Liver (tissue), 8 donors: ENCODE measurements at regions not wholly inside any gene's neighbourhood (a gene's known extent, or its start where the extent isn't known, plus 50 kb on each side); places are given as distances from the start of the nearest gene placed in this dataset.

ENCODE experiments used
- DNase-seq: peaks from one replicate; pipeline ENCODE4 v3.0.0-alpha.2; 2017; ENCODE audit warnings: low spot score
- H3K27ac ChIP-seq, 2 donors: one replicate each; pipeline ENCODE4 v1.7.0; 2013; ENCODE audit warnings: inconsistent platforms in 2 of 2, low read length in 2 of 2, control low read depth in 1 of 2, low read depth in 1 of 2, mild to moderate bottlenecking in 1 of 2
- H3K27me3 ChIP-seq, 4 donors: one replicate each; pipeline versions ENCODE4 v1.6.1 to v1.7.0; 2013; ENCODE audit warnings: low read length in 3 of 4, inconsistent platforms in 1 of 4, mild to moderate bottlenecking in 1 of 4, moderate library complexity in 1 of 4; ENCODE audit not compliant: control insufficient read depth in 4 of 4, insufficient read depth in 4 of 4
- H3K36me3 ChIP-seq, 4 donors: one replicate each; pipeline versions ENCODE4 v1.6.1 to v1.7.0; 2013; ENCODE audit warnings: low read length in 3 of 4, mild to moderate bottlenecking in 3 of 4, low read depth in 1 of 4, moderate library complexity in 1 of 4; ENCODE audit not compliant: control insufficient read depth in 4 of 4, insufficient read depth in 3 of 4
- H3K4me1 ChIP-seq, 4 donors: one replicate each; pipeline versions ENCODE4 v1.6.1 to v1.7.0; 2013; ENCODE audit warnings: low read length in 3 of 4, mild to moderate bottlenecking in 3 of 4, moderate library complexity in 1 of 4; ENCODE audit not compliant: control insufficient read depth in 4 of 4, insufficient read depth in 4 of 4
- H3K4me3 ChIP-seq, 3 donors: one replicate each; pipeline versions ENCODE4 v1.6.1 to v1.7.0; 2013; ENCODE audit warnings: low read length in 3 of 3, control low read depth in 1 of 3, low read depth in 1 of 3, mild to moderate bottlenecking in 1 of 3
- H3K9ac ChIP-seq, 2 donors: one replicate each; pipeline ENCODE4 v1.7.0; 2013; ENCODE audit warnings: low read length in 2 of 2, mild to moderate bottlenecking in 2 of 2, moderate library complexity in 2 of 2, control low read depth in 1 of 2, low read depth in 1 of 2
- H3K9me3 ChIP-seq, 4 donors: one replicate each; pipeline versions ENCODE4 v1.6.1 to v1.7.0; 2013; ENCODE audit warnings: low read length in 3 of 4; ENCODE audit not compliant: control insufficient read depth in 4 of 4
- EGR1 ChIP-seq, 2 donors: IDR thresholded peaks; 2 replicates each; pipeline ENCODE4 v1.6.1; 2016 to 2018; ENCODE audit warnings: antibody characterized with exemption in 2 of 2, low read depth in 2 of 2
- FOXA1 ChIP-seq: IDR thresholded peaks from 2 replicates; pipeline ENCODE4 v1.6.1; 2016; ENCODE audit warnings: antibody characterized with exemption
- FOXA2 ChIP-seq: IDR thresholded peaks from 2 replicates; pipeline ENCODE4 v1.6.1; 2016; ENCODE audit warnings: antibody characterized with exemption
- GABPA ChIP-seq, 2 donors: IDR thresholded peaks in 1 of 2; conservative IDR thresholded peaks in 1 of 2; 2 replicates each; pipeline ENCODE4 v1.6.1; 2016; ENCODE audit warnings: antibody characterized with exemption in 2 of 2, mild to moderate bottlenecking in 1 of 2, moderate library complexity in 1 of 2
- HNF4G ChIP-seq: IDR thresholded peaks from 2 replicates; pipeline ENCODE4 v1.6.1; 2016; ENCODE audit warnings: antibody characterized with exemption
- JUND ChIP-seq, 2 donors: IDR thresholded peaks; 2 replicates each; pipeline ENCODE4 v1.6.1; 2016; ENCODE audit warnings: antibody characterized with exemption in 2 of 2
- NR2F2 ChIP-seq: IDR thresholded peaks from 2 replicates; pipeline ENCODE4 v1.6.1; 2016; ENCODE audit warnings: antibody characterized with exemption
- RAD21 ChIP-seq, 2 donors: IDR thresholded peaks; 2 replicates each; pipeline ENCODE4 v1.6.1; 2016; ENCODE audit warnings: antibody characterized with exemption in 2 of 2, mild to moderate bottlenecking in 2 of 2
- RXRA ChIP-seq, 2 donors: IDR thresholded peaks; 2 replicates each; pipeline ENCODE4 v1.6.1; 2017 to 2018; ENCODE audit warnings: antibody characterized with exemption in 2 of 2, mild to moderate bottlenecking in 1 of 2
- TAF1 ChIP-seq: conservative IDR thresholded peaks from 2 replicates; pipeline ENCODE4 v1.6.1; 2016; ENCODE audit warnings: antibody characterized with exemption, mild to moderate bottlenecking
- YY1 ChIP-seq: IDR thresholded peaks from 2 replicates; pipeline ENCODE4 v1.6.1; 2016; ENCODE audit warnings: antibody characterized with exemption, mild to moderate bottlenecking
- WGBS: extraction: QIAGEN DNeasy Blood & Tissue Kit; methylation state at CpG from one replicate; pipeline ENCODE4 v1.1.7; 2013; 5-methylcytosine and 5-hydroxymethylcytosine counted together
- TF ChIP-seq, protein P1 (sequence below): fragments of 150-350 bp; IDR thresholded peaks from 2 replicates; pipeline ENCODE4 v1.5.1; 2017; ENCODE audit warnings: improper control_type of control experiment, low read depth, low read length; ENCODE audit not compliant: missing input control
- TF ChIP-seq, protein P2 (sequence below): IDR thresholded peaks from 2 replicates; pipeline ENCODE4 v1.6.1; 2016; ENCODE audit warnings: antibody characterized with exemption
- TF ChIP-seq, protein P3 (sequence below): IDR thresholded peaks from 2 replicates; pipeline ENCODE4 v1.6.1; 2016; ENCODE audit warnings: antibody characterized with exemption
- TF ChIP-seq, protein P4 (sequence below): IDR thresholded peaks from 2 replicates; pipeline ENCODE4 v1.6.1; 2016; ENCODE audit warnings: antibody characterized with exemption
- TF ChIP-seq, protein P5 (sequence below): IDR thresholded peaks from 2 replicates; pipeline ENCODE4 v1.6.1; 2016; ENCODE audit warnings: antibody characterized with exemption, mild to moderate bottlenecking
- donor health status: healthy.
- donor health status: healthy.
- donor health status: healthy.
- donor health status: healthy.
- donor health status: healthy.

DNA sequence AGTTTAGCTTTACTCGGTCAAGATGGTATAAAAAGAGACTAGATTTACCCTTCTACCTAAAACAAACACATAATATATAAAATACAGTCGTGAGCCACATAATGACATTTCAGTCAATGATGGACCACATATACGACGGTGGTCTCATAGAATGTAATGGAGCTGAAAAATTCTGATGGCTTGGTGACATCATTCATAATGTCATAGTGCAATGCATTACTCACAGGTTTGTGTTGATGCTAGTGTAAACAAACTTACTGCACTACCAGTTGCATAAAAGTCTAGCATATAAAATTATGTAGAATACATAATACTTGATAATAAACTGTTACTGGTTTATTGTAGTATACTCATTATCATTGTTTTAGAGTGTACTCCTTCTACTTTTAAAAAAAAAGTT is 115.9 kb upstream of the GDNF start:
- no peak for TF ChIP-seq JUND (IDR thresholded peaks at IDR 0.05)
- no peak for TF ChIP-seq RAD21 (IDR thresholded peaks at IDR 0.05)
- TF ChIP-seq, protein P1, sequence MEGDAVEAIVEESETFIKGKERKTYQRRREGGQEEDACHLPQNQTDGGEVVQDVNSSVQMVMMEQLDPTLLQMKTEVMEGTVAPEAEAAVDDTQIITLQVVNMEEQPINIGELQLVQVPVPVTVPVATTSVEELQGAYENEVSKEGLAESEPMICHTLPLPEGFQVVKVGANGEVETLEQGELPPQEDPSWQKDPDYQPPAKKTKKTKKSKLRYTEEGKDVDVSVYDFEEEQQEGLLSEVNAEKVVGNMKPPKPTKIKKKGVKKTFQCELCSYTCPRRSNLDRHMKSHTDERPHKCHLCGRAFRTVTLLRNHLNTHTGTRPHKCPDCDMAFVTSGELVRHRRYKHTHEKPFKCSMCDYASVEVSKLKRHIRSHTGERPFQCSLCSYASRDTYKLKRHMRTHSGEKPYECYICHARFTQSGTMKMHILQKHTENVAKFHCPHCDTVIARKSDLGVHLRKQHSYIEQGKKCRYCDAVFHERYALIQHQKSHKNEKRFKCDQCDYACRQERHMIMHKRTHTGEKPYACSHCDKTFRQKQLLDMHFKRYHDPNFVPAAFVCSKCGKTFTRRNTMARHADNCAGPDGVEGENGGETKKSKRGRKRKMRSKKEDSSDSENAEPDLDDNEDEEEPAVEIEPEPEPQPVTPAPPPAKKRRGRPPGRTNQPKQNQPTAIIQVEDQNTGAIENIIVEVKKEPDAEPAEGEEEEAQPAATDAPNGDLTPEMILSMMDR, result no peak
- TF ChIP-seq, protein P2, sequence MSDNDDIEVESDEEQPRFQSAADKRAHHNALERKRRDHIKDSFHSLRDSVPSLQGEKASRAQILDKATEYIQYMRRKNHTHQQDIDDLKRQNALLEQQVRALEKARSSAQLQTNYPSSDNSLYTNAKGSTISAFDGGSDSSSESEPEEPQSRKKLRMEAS, result no peak
- no peak for TF ChIP-seq NR2F2
- no peak for TF ChIP-seq HNF4G
- TF ChIP-seq, protein P3, sequence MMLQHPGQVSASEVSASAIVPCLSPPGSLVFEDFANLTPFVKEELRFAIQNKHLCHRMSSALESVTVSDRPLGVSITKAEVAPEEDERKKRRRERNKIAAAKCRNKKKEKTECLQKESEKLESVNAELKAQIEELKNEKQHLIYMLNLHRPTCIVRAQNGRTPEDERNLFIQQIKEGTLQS, result no peak
- TF ChIP-seq, protein P4, sequence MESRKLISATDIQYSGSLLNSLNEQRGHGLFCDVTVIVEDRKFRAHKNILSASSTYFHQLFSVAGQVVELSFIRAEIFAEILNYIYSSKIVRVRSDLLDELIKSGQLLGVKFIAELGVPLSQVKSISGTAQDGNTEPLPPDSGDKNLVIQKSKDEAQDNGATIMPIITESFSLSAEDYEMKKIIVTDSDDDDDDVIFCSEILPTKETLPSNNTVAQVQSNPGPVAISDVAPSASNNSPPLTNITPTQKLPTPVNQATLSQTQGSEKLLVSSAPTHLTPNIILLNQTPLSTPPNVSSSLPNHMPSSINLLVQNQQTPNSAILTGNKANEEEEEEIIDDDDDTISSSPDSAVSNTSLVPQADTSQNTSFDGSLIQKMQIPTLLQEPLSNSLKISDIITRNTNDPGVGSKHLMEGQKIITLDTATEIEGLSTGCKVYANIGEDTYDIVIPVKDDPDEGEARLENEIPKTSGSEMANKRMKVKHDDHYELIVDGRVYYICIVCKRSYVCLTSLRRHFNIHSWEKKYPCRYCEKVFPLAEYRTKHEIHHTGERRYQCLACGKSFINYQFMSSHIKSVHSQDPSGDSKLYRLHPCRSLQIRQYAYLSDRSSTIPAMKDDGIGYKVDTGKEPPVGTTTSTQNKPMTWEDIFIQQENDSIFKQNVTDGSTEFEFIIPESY, result no peak
- TF ChIP-seq YY1, result no peak
- TF ChIP-seq GABPA (IDR thresholded peaks at IDR 0.05 in 1 of 2, conservative IDR thresholded peaks at IDR 0.05 in 1 of 2), result no peak
- TF ChIP-seq, protein P5, sequence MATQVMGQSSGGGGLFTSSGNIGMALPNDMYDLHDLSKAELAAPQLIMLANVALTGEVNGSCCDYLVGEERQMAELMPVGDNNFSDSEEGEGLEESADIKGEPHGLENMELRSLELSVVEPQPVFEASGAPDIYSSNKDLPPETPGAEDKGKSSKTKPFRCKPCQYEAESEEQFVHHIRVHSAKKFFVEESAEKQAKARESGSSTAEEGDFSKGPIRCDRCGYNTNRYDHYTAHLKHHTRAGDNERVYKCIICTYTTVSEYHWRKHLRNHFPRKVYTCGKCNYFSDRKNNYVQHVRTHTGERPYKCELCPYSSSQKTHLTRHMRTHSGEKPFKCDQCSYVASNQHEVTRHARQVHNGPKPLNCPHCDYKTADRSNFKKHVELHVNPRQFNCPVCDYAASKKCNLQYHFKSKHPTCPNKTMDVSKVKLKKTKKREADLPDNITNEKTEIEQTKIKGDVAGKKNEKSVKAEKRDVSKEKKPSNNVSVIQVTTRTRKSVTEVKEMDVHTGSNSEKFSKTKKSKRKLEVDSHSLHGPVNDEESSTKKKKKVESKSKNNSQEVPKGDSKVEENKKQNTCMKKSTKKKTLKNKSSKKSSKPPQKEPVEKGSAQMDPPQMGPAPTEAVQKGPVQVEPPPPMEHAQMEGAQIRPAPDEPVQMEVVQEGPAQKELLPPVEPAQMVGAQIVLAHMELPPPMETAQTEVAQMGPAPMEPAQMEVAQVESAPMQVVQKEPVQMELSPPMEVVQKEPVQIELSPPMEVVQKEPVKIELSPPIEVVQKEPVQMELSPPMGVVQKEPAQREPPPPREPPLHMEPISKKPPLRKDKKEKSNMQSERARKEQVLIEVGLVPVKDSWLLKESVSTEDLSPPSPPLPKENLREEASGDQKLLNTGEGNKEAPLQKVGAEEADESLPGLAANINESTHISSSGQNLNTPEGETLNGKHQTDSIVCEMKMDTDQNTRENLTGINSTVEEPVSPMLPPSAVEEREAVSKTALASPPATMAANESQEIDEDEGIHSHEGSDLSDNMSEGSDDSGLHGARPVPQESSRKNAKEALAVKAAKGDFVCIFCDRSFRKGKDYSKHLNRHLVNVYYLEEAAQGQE, result no peak
- TF ChIP-seq RXRA (IDR thresholded peaks at IDR 0.05), result no peak
- TF ChIP-seq FOXA1, result no peak
- no peak for TF ChIP-seq EGR1 (IDR thresholded peaks at IDR 0.05; ENCODE audit: low read depth in 2 of 2)
- TF ChIP-seq FOXA2, result no peak
- TF ChIP-seq TAF1, result no peak
- Histone ChIP-seq H3K4me1 (no peaks in the 10 kb centered on the region), H3K27ac (no peak overlapping the region), H3K36me3 (no peaks in the 10 kb centered on the region), H3K27me3 (no peaks in the 10 kb centered on the region), H3K4me3 (no peak overlapping the region), H3K9me3 (peaks cover 3 to 7% (median 4%) of the 10 kb centered on the region in 4 donors), H3K9ac (no peak overlapping the region)
- no peak for DNase-seq
- 87% methylated on average over 4 of the region's 4 CpGs for WGBS

DNA sequence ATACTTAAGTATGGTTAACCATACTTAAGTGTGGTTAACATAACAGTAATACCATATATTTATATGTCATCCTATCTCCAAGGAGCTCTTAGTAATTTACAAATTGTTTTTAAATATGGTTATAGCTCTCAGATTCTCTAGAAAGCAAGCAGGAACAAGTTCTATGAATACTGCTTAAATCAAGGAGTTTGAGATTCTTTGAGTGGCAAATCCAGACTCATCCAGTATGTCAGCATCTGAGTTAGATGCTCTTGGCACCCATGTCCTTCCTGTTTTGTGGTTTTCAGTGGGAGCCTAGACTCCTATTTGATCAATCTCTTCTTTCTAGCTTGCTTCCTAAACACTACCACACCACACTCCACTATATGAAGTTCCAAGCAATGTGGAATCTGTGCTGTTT is 114.7 kb upstream of the GDNF start:
- no peak overlapping the region for H3K4me3 ChIP-seq
- H3K27ac ChIP-seq, result no peak overlapping the region
- peaks cover 3 to 7% (median 4%) of the 10 kb centered on the region in 4 donors for H3K9me3 ChIP-seq
- no peaks in the 10 kb centered on the region for H3K27me3 ChIP-seq
- DNase-seq, result no peak
- no peak overlapping the region for H3K9ac ChIP-seq
- no peak for TF ChIP-seq EGR1 (IDR thresholded peaks at IDR 0.05; ENCODE audit: low read depth in 2 of 2)
- TF ChIP-seq, protein P3, result no peak
- TF ChIP-seq TAF1, result no peak
- TF ChIP-seq, protein P1, result no peak
- TF ChIP-seq, protein P5, result no peak
- TF ChIP-seq YY1, result no peak
- TF ChIP-seq GABPA (IDR thresholded peaks at IDR 0.05 in 1 of 2, conservative IDR thresholded peaks at IDR 0.05 in 1 of 2), result no peak
- H3K36me3 ChIP-seq, result no peaks in the 10 kb centered on the region
- H3K4me1 ChIP-seq, result no peaks in the 10 kb centered on the region
